22Rv1 (cell line): ENCODE measurements at regions not wholly inside any gene's neighbourhood (a gene's known extent, or its start where the extent isn't known, plus 50 kb on each side); places are given as distances from the start of the nearest gene placed in this dataset.

Experiments
- CTCF ChIP-seq: fragments of 450-650 bp; IDR thresholded peaks from 2 replicates; pipeline ENCODE4 v1.5.1; 2017; ENCODE audit warnings: mild to moderate bottlenecking
- ZFX ChIP-seq: fragments of 450-650 bp; IDR thresholded peaks from 2 replicates; pipeline ENCODE4 v1.6.1; 2017; ENCODE audit warnings: antibody characterized with exemption, borderline replicate concordance

- no peak for TF ChIP-seq CTCF
- TF ChIP-seq ZFX: no peak
Measured at GRCh38 chr4:94068753-94069719, 138.6 kb upstream of the SMARCAD1 start.
